ENCODE measurements at regions not wholly inside any gene's neighbourhood (a gene's known extent, or its start where the extent isn't known, plus 50 kb on each side); places are given as distances from the start of the nearest gene placed in this dataset.

- no peaks in the 10 kb centered on the region for H3K27me3 ChIP-seq (ENCODE audit: control insufficient read depth, extremely low read depth, insufficient read depth, low read length)
- no peak overlapping the region for H3K4me3 ChIP-seq (ENCODE audit: control insufficient read depth in 2 of 3, extremely low read depth in 1 of 3, insufficient read depth in 2 of 3, low read depth in 1 of 3, low read length in 3 of 3)
- no peak overlapping the region for H3K9ac ChIP-seq (ENCODE audit: control insufficient read depth, extremely low read depth, insufficient read depth, low read length)
- TF ChIP-seq EZH2 (IDR thresholded peaks at IDR 0.05; ENCODE audit: low read length) (no peak), CTCF (optimal IDR thresholded peaks at IDR 0.05 in 1 of 3, IDR thresholded peaks at IDR 0.05 in 1 of 3, conservative IDR thresholded peaks at IDR 0.05 in 1 of 3; ENCODE audit: extremely low read depth in 1 of 3, insufficient read depth in 2 of 3, low read length in 3 of 3) (no peak)
- peaks cover 1% of the 10 kb centered on the region for H3K9me3 ChIP-seq (ENCODE audit: control insufficient read depth, low read depth, low read length)
- H2AFZ ChIP-seq (ENCODE audit: control insufficient read depth, low read length) = no peak overlapping the region
- H3K4me1 ChIP-seq (ENCODE audit: control insufficient read depth, extremely low read depth, insufficient read depth, low read length) = no peaks in the 10 kb centered on the region
- DNase-seq (ENCODE audit: low read depth, low spot score) (no peak), FAIRE-seq (no peak)
- H3K9me1 ChIP-seq (ENCODE audit: control insufficient read depth, extremely low read depth, insufficient read depth, low read length) = no peaks in the 10 kb centered on the region
- no peak overlapping the region for H3K27ac ChIP-seq (ENCODE audit: control insufficient read depth, insufficient read depth, low read length)
- H3K4me2 ChIP-seq (ENCODE audit: control insufficient read depth, extremely low read depth, insufficient read depth, low read depth, low read length) = no peak overlapping the region
- H3K36me3 ChIP-seq (ENCODE audit: control insufficient read depth in 2 of 2, extremely low read depth in 1 of 2, insufficient read depth in 2 of 2, low read length in 2 of 2) = no peaks in the 10 kb centered on the region
- no peaks in the 10 kb centered on the region for H3K79me2 ChIP-seq (ENCODE audit: control insufficient read depth, insufficient read depth, low read length)
- dilution Hi-C loops (cut with MboI; ENCODE audit: extremely low pct_ligation_motif_present, low sequenced_read_pairs) = no loop called here
- no peaks in the 10 kb centered on the region for H4K20me1 ChIP-seq (ENCODE audit: control insufficient read depth, extremely low read depth, insufficient read depth, low read length)
Measured at GRCh38 chr18:77559274-77559910, 309.7 kb downstream of the GALR1 start.

- Histone ChIP-seq H3K27me3 (ENCODE audit: control insufficient read depth, extremely low read depth, insufficient read depth, low read length) (no peaks in the 10 kb centered on the region), H3K9me1 (ENCODE audit: control insufficient read depth, extremely low read depth, insufficient read depth, low read length) (no peaks in the 10 kb centered on the region), H3K4me3 (ENCODE audit: control insufficient read depth in 2 of 3, extremely low read depth in 1 of 3, insufficient read depth in 2 of 3, low read depth in 1 of 3, low read length in 3 of 3) (no peak overlapping the region), H3K4me1 (ENCODE audit: control insufficient read depth, extremely low read depth, insufficient read depth, low read length) (no peaks in the 10 kb centered on the region), H3K27ac (ENCODE audit: control insufficient read depth, insufficient read depth, low read length) (no peak overlapping the region), H2AFZ (ENCODE audit: control insufficient read depth, low read length) (no peak overlapping the region), H4K20me1 (ENCODE audit: control insufficient read depth, extremely low read depth, insufficient read depth, low read length) (no peaks in the 10 kb centered on the region), H3K9me3 (ENCODE audit: control insufficient read depth, low read depth, low read length) (peaks cover 2% of the 10 kb centered on the region), H3K4me2 (ENCODE audit: control insufficient read depth, extremely low read depth, insufficient read depth, low read depth, low read length) (no peak overlapping the region), H3K36me3 (ENCODE audit: control insufficient read depth in 2 of 2, extremely low read depth in 1 of 2, insufficient read depth in 2 of 2, low read length in 2 of 2) (no peaks in the 10 kb centered on the region), H3K79me2 (ENCODE audit: control insufficient read depth, insufficient read depth, low read length) (no peaks in the 10 kb centered on the region), H3K9ac (ENCODE audit: control insufficient read depth, extremely low read depth, insufficient read depth, low read length) (no peak overlapping the region)
- TF ChIP-seq EZH2 (IDR thresholded peaks at IDR 0.05; ENCODE audit: low read length) (no peak), CTCF (optimal IDR thresholded peaks at IDR 0.05 in 1 of 3, IDR thresholded peaks at IDR 0.05 in 1 of 3, conservative IDR thresholded peaks at IDR 0.05 in 1 of 3; ENCODE audit: extremely low read depth in 1 of 3, insufficient read depth in 2 of 3, low read length in 3 of 3) (no peak)
- DNase-seq (ENCODE audit: low read depth, low spot score) (no peak), FAIRE-seq (no peak)
- dilution Hi-C loops (cut with MboI; ENCODE audit: extremely low pct_ligation_motif_present, low sequenced_read_pairs) = no loop called here
Measured at GRCh38 chr18:77560341-77560992, 310.8 kb downstream of the GALR1 start.

Measured in keratinocyte (primary cell).